K562 (cell line): ENCODE measurements at regions not wholly inside any gene's neighbourhood (a gene's known extent, or its start where the extent isn't known, plus 50 kb on each side); places are given as distances from the start of the nearest gene placed in this dataset.

Experiments used
- ATAC-seq: fragments of 200-7000 bp; cut with Tn5 transposase; 3 replicates; pipeline ENCODE4 v1.9.1; 2020; ENCODE audit warnings: moderate library complexity
- BruUV-seq: library from RNA; stranded (reverse); fragments of 400-500 nt; replicated peaks from 2 replicates; lab custom pipeline; 2021; lab: Mats Ljungman, UMichigan
- CTCF ChIA-PET: fragments of 300-600 bp; formaldehyde crosslinking; extraction: SDS; loops from one replicate; lab custom pipeline; 2021; ENCODE audit warnings: low intra/inter-chr PET ratio; lab: Yijun Ruan, JAX
- POLR2A ChIA-PET: fragments of 300-600, 350-650 bp; sonication (Branson Sonifier 250); formaldehyde crosslinking; extraction: SDS; loops from one replicate; lab custom pipeline; 2021; ENCODE audit warnings: antibody characterized with exemption, inconsistent platforms; lab: Yijun Ruan, JAX
- DNase-seq, 4 experiments: peaks; one replicate each; pipeline versions ENCODE4 v3.0.0 to v3.0.0-alpha.2; 2011 to 2018; ENCODE audit warnings: low spot score in 3 of 4, mixed read lengths in 3 of 4; ENCODE audit errors: extremely low read depth in 1 of 4
- FAIRE-seq: peaks from 2 replicates; lab custom pipeline; 2011; peaks lifted over from hg19 to GRCh38; lab: Jason Lieb, UNC
- H2AFZ ChIP-seq: 2 replicates; pipeline ENCODE4 v1.6.0; 2011; ENCODE audit warnings: low read depth, low read length, control low read depth, inconsistent platforms
- H3K27ac ChIP-seq: fragments of 200-600 bp; 3 replicates; pipeline ENCODE4 v1.8.0; 2011; ENCODE audit warnings: low read depth, mild to moderate bottlenecking, control low read depth, inconsistent platforms, low read length, moderate library complexity, mixed read lengths; ENCODE audit errors: extremely low read depth
- H3K27me3 ChIP-seq, 2 experiments: fragments of 300-600 bp in 1 of 2; 2 replicates in 1 of 2; 3 replicates in 1 of 2; pipeline versions ENCODE4 v1.6.0 to v1.8.0; 2011; ENCODE audit warnings: inconsistent platforms in 2 of 2, low read length in 2 of 2, mild to moderate bottlenecking in 1 of 2, mixed read lengths in 1 of 2, moderate library complexity in 1 of 2; ENCODE audit not compliant: control insufficient read depth in 2 of 2, insufficient read depth in 2 of 2
- H3K36me3 ChIP-seq: fragments of 300-600 bp; 3 replicates; pipeline ENCODE4 v1.8.0; 2011; ENCODE audit warnings: mild to moderate bottlenecking, low read length, inconsistent platforms; ENCODE audit not compliant: control insufficient read depth, insufficient read depth
- H3K4me1 ChIP-seq, 2 experiments: fragments of 200-600 bp in 1 of 2; replicated peaks in 1 of 2; 2 replicates in 1 of 2; 3 replicates in 1 of 2; pipeline versions ENCODE4 v1.5.1 to v1.8.0; 2011; ENCODE audit warnings: inconsistent platforms in 2 of 2, low read length in 2 of 2, mild to moderate bottlenecking in 1 of 2, mixed read lengths in 1 of 2, moderate library complexity in 1 of 2; ENCODE audit not compliant: control insufficient read depth in 2 of 2, insufficient read depth in 2 of 2
- H3K4me2 ChIP-seq: 2 replicates; pipeline ENCODE4 v1.6.1; 2011; ENCODE audit warnings: low read length, control low read depth, inconsistent platforms, mixed read lengths; ENCODE audit not compliant: insufficient read depth
- H3K4me3 ChIP-seq: fragments of 200-600 bp; sonication (generic), shearing (Covaris generic); 2 replicates; pipeline ENCODE4 v1.5.1; 2016; ENCODE audit warnings: control low read depth, inconsistent platforms
- H3K79me2 ChIP-seq: fragments of 200-600 bp; 3 replicates; pipeline ENCODE4 v1.8.0; 2011; ENCODE audit warnings: low read length, inconsistent platforms; ENCODE audit not compliant: control insufficient read depth, insufficient read depth
- H3K9ac ChIP-seq, 2 experiments: 2 replicates each; pipeline versions ENCODE4 v1.6.0 to v1.6.1; 2011; ENCODE audit warnings: low read depth in 2 of 2, low read length in 2 of 2, control low read depth in 1 of 2, inconsistent platforms in 1 of 2, mild to moderate bottlenecking in 1 of 2, mixed read lengths in 1 of 2; ENCODE audit not compliant: insufficient read depth in 1 of 2
- H3K9me1 ChIP-seq: one replicate; pipeline ENCODE4 v1.6.0; 2011; ENCODE audit warnings: inconsistent platforms, mild to moderate bottlenecking, low read length, moderate library complexity; ENCODE audit not compliant: control insufficient read depth, insufficient read depth
- H3K9me3 ChIP-seq: replicated peaks from 2 replicates; pipeline ENCODE4 v1.5.1; 2011; ENCODE audit warnings: low read depth, low read length, inconsistent platforms; ENCODE audit not compliant: control insufficient read depth, insufficient read depth
- H4K20me1 ChIP-seq: replicated peaks from 2 replicates; pipeline ENCODE4 v1.6.1; 2011; ENCODE audit warnings: low read length, inconsistent platforms, mixed read lengths; ENCODE audit not compliant: control insufficient read depth, insufficient read depth
- CEBPB ChIP-seq: fragments of 450-650 bp; IDR thresholded peaks from 2 replicates; pipeline ENCODE4 v1.6.1; 2016; ENCODE audit warnings: missing genetic modification characterization, missing compliant biosample characterization
- ETV5 ChIP-seq: sonication (generic); formaldehyde crosslinking; IDR thresholded peaks from 2 replicates; pipeline ENCODE4 v1.4.0; 2020; ENCODE audit warnings: low read depth, mild to moderate bottlenecking, missing genetic modification reagents
- EWSR1 ChIP-seq: fragments of 450-650 bp; IDR thresholded peaks from 2 replicates; pipeline ENCODE4 v1.6.1; 2018; ENCODE audit warnings: borderline replicate concordance, mild to moderate bottlenecking, low read depth, moderate library complexity; ENCODE audit not compliant: partially characterized antibody
- KAT2B ChIP-seq: IDR thresholded peaks from one replicate; pipeline ENCODE4 v1.6.1; 2012; ENCODE audit warnings: low read depth, mild to moderate bottlenecking, control low read depth, inconsistent platforms, low read length, moderate library complexity
- SREBF1 ChIP-seq: fragments of 150-350 bp; IDR thresholded peaks from 2 replicates; pipeline ENCODE4 v1.6.1; 2014; ENCODE audit warnings: antibody characterized with exemption, low read depth, low read length, borderline replicate concordance
- ZFPM2 ChIP-seq: fragments of 250-450 bp; sonication (Bioruptor Pico); IDR thresholded peaks from 2 replicates; pipeline ENCODE4 v1.5.1; 2022; ENCODE audit warnings: mild to moderate bottlenecking
- ZHX1 ChIP-seq: fragments of 150-350 bp; conservative IDR thresholded peaks from 2 replicates; pipeline ENCODE4 v1.6.1; 2014; ENCODE audit warnings: low read length
- ZNF217 ChIP-seq: sonication (generic); formaldehyde crosslinking; IDR thresholded peaks from 2 replicates; pipeline ENCODE4 v1.8.0; 2022; ENCODE audit warnings: mild to moderate bottlenecking, missing genetic modification reagents
- ZNF407 ChIP-seq: fragments of 450-650 bp; IDR thresholded peaks from 2 replicates; pipeline ENCODE4 v1.6.1; 2016; ENCODE audit warnings: low read depth
- WGBS: fragments of 100-300 bp; shearing (Covaris generic); methylation state at CpG from one replicate; pipeline ENCODE4 v1.1.6; 2016; ENCODE audit warnings: low coverage, mixed read lengths; ENCODE audit not compliant: insufficient coverage; ENCODE audit errors: missing lambda C conversion rate; 5-methylcytosine and 5-hydroxymethylcytosine counted together
- in situ Hi-C: fragments of 300-500 bp; cut with MboI; formaldehyde crosslinking; loops from 4 replicates; pipeline ENCODE4 v1.15.0; 2018; ENCODE audit warnings: inconsistent platforms, mixed read lengths
- intact Hi-C: fragments of 100-400 bp; cut with micrococcal nuclease; formaldehyde crosslinking; loops from 2 replicates; pipeline ENCODE4 v1.14.2; 2022

GRCh38 chr2:172297950-172298349, 129.4 kb upstream of the ITGA6 start (continued):
- TF ChIP-seq ZHX1, result no peak
- no peak for TF ChIP-seq ZNF217

- FAIRE-seq, result no peak
- Histone ChIP-seq H3K27ac (no peak overlapping the region), H3K4me2 (no peak overlapping the region), H3K4me1 (no peaks in the 10 kb centered on the region), H4K20me1 (0 out of 2 replicates have a peak, but pooled peaks cover 3% of the 10 kb centered on the region), H3K9me1 (no peaks in the 10 kb centered on the region), H3K4me3 (no peak overlapping the region), H3K9me3 (no peaks in the 10 kb centered on the region), H3K36me3 (no peaks in the 10 kb centered on the region), H3K9ac (no peak overlapping the region), H2AFZ (no peak overlapping the region), H3K79me2 (no peaks in the 10 kb centered on the region), H3K27me3 (peaks cover 6 to 17% of the 10 kb centered on the region in 2 experiments; a peak in 3 of 5 replicates)
- CTCF ChIA-PET, result no interaction called here
- in situ Hi-C loops, result no loop called here
- no peak for ATAC-seq
- intact Hi-C loops, result no loop called here
- WGBS, result 1% methylated on average over 5 of the region's 5 CpGs
- DNase-seq, result no peak
- no TSS peak for BruUV-seq
- POLR2A ChIA-PET, result no interaction called here
- TF ChIP-seq EWSR1 (no peak), ETV5 (CRISPR knock-in tag) (no peak), CEBPB (no peak), ZFPM2 (CRISPR knock-in tag) (no peak), SREBF1 (no peak), ZNF407 (no peak), KAT2B (no peak)
Measured at GRCh38 chr2:172299741-172300140, 127.6 kb upstream of the ITGA6 start.
